ENCODE measurements at regions not wholly inside any gene's neighbourhood (a gene's known extent, or its start where the extent isn't known, plus 50 kb on each side); places are given as distances from the start of the nearest gene placed in this dataset.

- H3K36me3 ChIP-seq (replicated peaks in 1 of 2; ENCODE audit: control insufficient read depth in 1 of 2, insufficient read depth in 2 of 2, low read length in 1 of 2): no peaks in the 10 kb centered on the region
- ChIA-PET POLR2A (no interaction called here), CTCF (interaction anchor here (0.8 to 3.0 kb wide), 7 partner anchors 10 to 1356 kb away, joined by 3 to 14 read pairs (median 3); no protein-coding TSS in a partner anchor)
- TF ChIP-seq RAD21 (IDR thresholded peaks at IDR 0.05; ENCODE audit: low read length) (peak; percentile 34), CTCF (IDR thresholded peaks at IDR 0.05) (peak; percentile 56), CHD2 (IDR thresholded peaks at IDR 0.05; ENCODE audit: low read length, partially characterized antibody) (no peak)
- no peak overlapping the region for H3K4me3 ChIP-seq (ENCODE audit: low read depth in 2 of 2, low read length in 1 of 2)
- no peaks in the 10 kb centered on the region for H3K9me2 ChIP-seq
- no peaks in the 10 kb centered on the region for H3F3A ChIP-seq (replicated peaks; ENCODE audit: insufficient read depth)
- H3K4me1 ChIP-seq (ENCODE audit: control insufficient read depth in 1 of 2, insufficient read depth in 2 of 2, low read depth in 1 of 2, low read length in 1 of 2): no peaks in the 10 kb centered on the region
- no peaks in the 10 kb centered on the region for H3K27me3 ChIP-seq (ENCODE audit: insufficient read depth)
- H3K9ac ChIP-seq: no peak overlapping the region
- H4K20me1 ChIP-seq (ENCODE audit: insufficient read depth): no peaks in the 10 kb centered on the region
- no peaks in the 10 kb centered on the region for H3K79me2 ChIP-seq (ENCODE audit: insufficient read depth)
- H3K27ac ChIP-seq (ENCODE audit: low read depth in 2 of 2, low read length in 1 of 2): no peak overlapping the region
- H3K4me2 ChIP-seq: no peak overlapping the region; the same call in 1 of the 2 replicates
- H2AFZ ChIP-seq (ENCODE audit: low read depth): peak overlapping the region; percentile 68; the same call in 1 of the 2 replicates
- WGBS (ENCODE audit: low lambda C conversion rate): 21% methylated on average over 7 of the region's 9 CpGs
- DNase-seq: no peak
- H3K9me3 ChIP-seq: no peaks in the 10 kb centered on the region
These were observed 105.9 kb upstream of the C11orf58 start for GRCh38 chr11:16632295-16633200.

GRCh38 chr11:16630651-16631050 lies 107.8 kb upstream of the C11orf58 start:
- H3K36me3 ChIP-seq (replicated peaks in 1 of 2; ENCODE audit: control insufficient read depth in 1 of 2, insufficient read depth in 2 of 2, low read length in 1 of 2): no peaks in the 10 kb centered on the region
- ChIA-PET POLR2A (no interaction called here), CTCF (no interaction called here)
- H3K27me3 ChIP-seq (ENCODE audit: insufficient read depth): no peaks in the 10 kb centered on the region
- no peak overlapping the region for H3K4me3 ChIP-seq (ENCODE audit: low read depth in 2 of 2, low read length in 1 of 2)
- H3K9me2 ChIP-seq: no peaks in the 10 kb centered on the region
- no peaks in the 10 kb centered on the region for H3K9me3 ChIP-seq
- no peak overlapping the region for H3K9ac ChIP-seq
- H3K27ac ChIP-seq (ENCODE audit: low read depth in 2 of 2, low read length in 1 of 2): no peak overlapping the region
- H4K20me1 ChIP-seq (ENCODE audit: insufficient read depth): no peaks in the 10 kb centered on the region
- no peak overlapping the region for H2AFZ ChIP-seq (ENCODE audit: low read depth)
- no peaks in the 10 kb centered on the region for H3K79me2 ChIP-seq (ENCODE audit: insufficient read depth)
- no peaks in the 10 kb centered on the region for H3K4me1 ChIP-seq (ENCODE audit: control insufficient read depth in 1 of 2, insufficient read depth in 2 of 2, low read depth in 1 of 2, low read length in 1 of 2)
- no peak overlapping the region for H3K4me2 ChIP-seq
- no peaks in the 10 kb centered on the region for H3F3A ChIP-seq (replicated peaks; ENCODE audit: insufficient read depth)
- no peak for DNase-seq
- TF ChIP-seq EZH2phosphoT487 (IDR thresholded peaks at IDR 0.05; ENCODE audit: borderline replicate concordance, low read depth): no peak
- no peak for TF ChIP-seq ZBTB33 (IDR thresholded peaks at IDR 0.05; ENCODE audit: borderline replicate concordance, low read depth)
- TF ChIP-seq CTCF (IDR thresholded peaks at IDR 0.05): no peak
- TF ChIP-seq PBX3 (IDR thresholded peaks at IDR 0.05): no peak
- no peak for TF ChIP-seq USF1 (IDR thresholded peaks at IDR 0.05; ENCODE audit: borderline replicate concordance, low read depth)
- no peak for TF ChIP-seq REST (IDR thresholded peaks at IDR 0.05; ENCODE audit: low read depth, low read length)
- TF ChIP-seq SIN3A (IDR thresholded peaks at IDR 0.05; ENCODE audit: borderline replicate concordance, low read depth, low read length): no peak
- TF ChIP-seq CHD2 (IDR thresholded peaks at IDR 0.05; ENCODE audit: low read length, partially characterized antibody): no peak
- TF ChIP-seq RAD21 (IDR thresholded peaks at IDR 0.05; ENCODE audit: low read length): no peak
- TF ChIP-seq MEF2A (IDR thresholded peaks at IDR 0.05; ENCODE audit: borderline replicate concordance, low read depth): no peak
- no peak for TF ChIP-seq JUND (IDR thresholded peaks at IDR 0.05)
- TF ChIP-seq RXRA (IDR thresholded peaks at IDR 0.05; ENCODE audit: borderline replicate concordance, low read depth): no peak

Data from SK-N-SH (cell line).